ENCODE measurements at regions not wholly inside any gene's neighbourhood (a gene's known extent, or its start where the extent isn't known, plus 50 kb on each side); places are given as distances from the start of the nearest gene placed in this dataset.

- DNase-seq (no peak), ATAC-seq (no peak)
- Histone ChIP-seq H3K4me1 (ENCODE audit: low read depth) (no peaks in the 10 kb centered on the region), H3K36me3 (ENCODE audit: low read depth) (no peaks in the 10 kb centered on the region), H3K4me3 (no peak overlapping the region), H3K9me3 (no peaks in the 10 kb centered on the region)
- TF ChIP-seq CTCF (IDR thresholded peaks at IDR 0.05) = no peak
- intact Hi-C loops (cut with DNase I, micrococcal nuclease) = no loop called here
These were observed 104.6 kb upstream of the COL3A1 start for GRCh38 chr2:188869550-188869949.

GRCh38 chr2:188870289-188870688, 103.9 kb upstream of the COL3A1 start:
- no peak for DNase-seq
- ATAC-seq = no peak
- no peaks in the 10 kb centered on the region for H3K4me1 ChIP-seq (ENCODE audit: low read depth)
- no peaks in the 10 kb centered on the region for H3K36me3 ChIP-seq (ENCODE audit: low read depth)
- no peaks in the 10 kb centered on the region for H3K9me3 ChIP-seq
- intact Hi-C loops (cut with DNase I, micrococcal nuclease) = no loop called here
- no peak for TF ChIP-seq CTCF (IDR thresholded peaks at IDR 0.05)
- H3K4me3 ChIP-seq = no peak overlapping the region

GRCh38 chr2:188875104-188875503, 99.1 kb upstream of the COL3A1 start:
- TF ChIP-seq CTCF (IDR thresholded peaks at IDR 0.05) = no peak
- H3K4me1 ChIP-seq (ENCODE audit: low read depth) = no peaks in the 10 kb centered on the region
- no peak overlapping the region for H3K4me3 ChIP-seq
- no peaks in the 10 kb centered on the region for H3K9me3 ChIP-seq
- intact Hi-C loops (cut with DNase I, micrococcal nuclease) = no loop called here
- ATAC-seq (no peak), DNase-seq (no peak)
- H3K36me3 ChIP-seq (ENCODE audit: low read depth) = no peaks in the 10 kb centered on the region

- no peak for TF ChIP-seq CTCF (IDR thresholded peaks at IDR 0.05)
These were observed 95.5 kb upstream of the COL3A1 start for GRCh38 chr2:188878716-188879115.

DNA sequence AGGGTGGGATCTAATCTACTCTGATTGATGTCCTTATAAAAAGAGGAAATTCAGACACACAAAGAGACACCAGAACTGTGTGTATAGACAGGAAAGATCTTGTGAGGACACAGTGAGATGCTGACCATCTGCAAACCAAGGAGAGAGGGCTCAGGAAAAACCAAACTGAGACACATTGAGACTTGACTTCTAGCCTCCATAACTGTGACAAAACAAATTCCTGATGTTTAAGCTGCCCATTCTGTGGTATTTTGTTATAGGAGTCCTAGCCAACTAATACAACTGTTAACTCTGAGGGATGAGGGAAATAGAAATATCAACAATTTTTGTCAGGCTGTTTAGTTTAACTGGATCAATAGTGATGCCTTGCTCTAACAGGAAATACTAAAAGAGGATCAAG, 93.4 kb upstream of the COL3A1 start:
- Histone ChIP-seq H3K9me3 (no peaks in the 10 kb centered on the region), H3K36me3 (ENCODE audit: low read depth) (no peaks in the 10 kb centered on the region), H3K4me1 (ENCODE audit: low read depth) (no peaks in the 10 kb centered on the region), H3K4me3 (no peak overlapping the region)
- DNase-seq (no peak), ATAC-seq (no peak)
- intact Hi-C loops (cut with DNase I, micrococcal nuclease) = no loop called here
- no peak for TF ChIP-seq CTCF (IDR thresholded peaks at IDR 0.05)

More at GRCh38 chr2:188878716-188879115, 95.5 kb upstream of the COL3A1 start:
- no peak overlapping the region for H3K4me3 ChIP-seq
- no peaks in the 10 kb centered on the region for H3K4me1 ChIP-seq (ENCODE audit: low read depth)
- no peaks in the 10 kb centered on the region for H3K9me3 ChIP-seq
- ATAC-seq (no peak), DNase-seq (no peak)
- no peaks in the 10 kb centered on the region for H3K36me3 ChIP-seq (ENCODE audit: low read depth)
- intact Hi-C loops (cut with DNase I, micrococcal nuclease) = no loop called here

DNA sequence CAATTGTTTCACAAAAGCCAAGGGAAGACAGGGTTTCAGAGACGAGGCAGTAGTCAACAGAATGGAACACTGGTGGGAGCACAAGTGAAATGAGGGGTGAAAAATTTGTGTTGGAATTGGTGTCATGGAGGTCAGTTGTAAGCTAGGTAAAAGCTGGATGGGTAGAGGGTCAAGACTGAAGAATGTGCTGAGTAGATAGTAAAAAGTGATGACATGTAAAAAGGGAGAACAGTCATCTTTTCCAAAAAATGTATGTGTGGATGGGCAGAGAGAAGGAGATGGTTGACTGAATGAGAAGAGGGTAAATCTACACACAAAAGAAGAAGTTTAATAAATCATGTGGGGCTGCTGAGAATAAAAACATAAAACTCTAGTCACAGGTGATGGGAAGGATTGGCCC, 92.7 kb upstream of the COL3A1 start:
- intact Hi-C loops (cut with DNase I, micrococcal nuclease) = no loop called here
- TF ChIP-seq CTCF (IDR thresholded peaks at IDR 0.05) = no peak
- DNase-seq = no peak
- Histone ChIP-seq H3K4me3 (no peak overlapping the region), H3K4me1 (ENCODE audit: low read depth) (no peaks in the 10 kb centered on the region), H3K9me3 (no peaks in the 10 kb centered on the region), H3K36me3 (ENCODE audit: low read depth) (no peaks in the 10 kb centered on the region)
- no peak for ATAC-seq
